CD14-positive monocyte (primary cell): ENCODE measurements at regions not wholly inside any gene's neighbourhood (a gene's known extent, or its start where the extent isn't known, plus 50 kb on each side); places are given as distances from the start of the nearest gene placed in this dataset.

Experiments used
- DNase-seq, 3 donors: peaks; one replicate each; pipeline ENCODE4 v3.0.0-alpha.2; 2011 to 2022
- H2AFZ ChIP-seq: 2 replicates; pipeline ENCODE4 v1.6.0; 2012; ENCODE audit warnings: mild to moderate bottlenecking, low read depth, low read length, inconsistent platforms; ENCODE audit not compliant: insufficient read depth, poor library complexity, severe bottlenecking
- H3K27ac ChIP-seq, 2 donors: 1 replicate in 1 of 2; 2 replicates in 1 of 2; pipeline ENCODE4 v1.5.1; 2012 to 2013; ENCODE audit warnings: low read length in 2 of 2, control low read depth in 1 of 2, inconsistent platforms in 1 of 2, low read depth in 1 of 2, mild to moderate bottlenecking in 1 of 2
- H3K27me3 ChIP-seq, 2 donors: one replicate each; pipeline versions ENCODE4 v1.6.0 to v1.6.1; 2011 to 2013; ENCODE audit warnings: low read length in 2 of 2; ENCODE audit not compliant: control insufficient read depth in 2 of 2, insufficient read depth in 2 of 2
- H3K36me3 ChIP-seq, 2 donors: replicated peaks in 1 of 2; 1 replicate in 1 of 2; 2 replicates in 1 of 2; pipeline versions ENCODE4 v1.5.1 to v1.6.1; 2012 to 2013; ENCODE audit warnings: low read length in 2 of 2, control low read depth in 1 of 2, inconsistent platforms in 1 of 2, mild to moderate bottlenecking in 1 of 2; ENCODE audit not compliant: insufficient read depth in 2 of 2, control insufficient read depth in 1 of 2
- H3K4me1 ChIP-seq, 2 donors: 1 replicate in 1 of 2; 2 replicates in 1 of 2; pipeline versions ENCODE4 v1.5.1 to v1.6.1; 2012 to 2013; ENCODE audit warnings: low read length in 2 of 2, control low read depth in 1 of 2, inconsistent platforms in 1 of 2, mild to moderate bottlenecking in 1 of 2, moderate library complexity in 1 of 2; ENCODE audit not compliant: insufficient read depth in 2 of 2, control insufficient read depth in 1 of 2
- H3K4me2 ChIP-seq: replicated peaks from 2 replicates; pipeline ENCODE3; 2012; ENCODE audit warnings: low read length, moderate library complexity, mild to moderate bottlenecking; ENCODE audit not compliant: poor library complexity, severe bottlenecking; ENCODE audit errors: extremely low read depth
- H3K4me3 ChIP-seq, 3 experiments: fragments of 200-600 bp in 1 of 3; sonication (generic) in 1 of 3; replicated peaks in 1 of 3; 1 replicate in 2 of 3; 2 replicates in 1 of 3; pipeline ENCODE4 v1.5.1; 2011 to 2013; ENCODE audit warnings: low read length in 3 of 3, mild to moderate bottlenecking in 3 of 3, control low read depth in 2 of 3, low read depth in 2 of 3, inconsistent platforms in 1 of 3, moderate library complexity in 1 of 3
- H3K79me2 ChIP-seq: 2 replicates; pipeline ENCODE4 v1.6.0; 2012; ENCODE audit warnings: mild to moderate bottlenecking, control low read depth, inconsistent platforms, low read length, moderate library complexity; ENCODE audit not compliant: insufficient read depth
- H3K9ac ChIP-seq: 2 replicates; pipeline ENCODE4 v1.6.0; 2017; ENCODE audit warnings: low read length, mild to moderate bottlenecking; ENCODE audit not compliant: insufficient read depth, poor library complexity, severe bottlenecking
- H3K9me3 ChIP-seq, 2 donors: replicated peaks in 1 of 2; 1 replicate in 1 of 2; 2 replicates in 1 of 2; pipeline versions ENCODE4 v1.5.1 to v1.6.1; 2012 to 2013; ENCODE audit warnings: low read length in 2 of 2, control low read depth in 1 of 2; ENCODE audit not compliant: control insufficient read depth in 1 of 2, insufficient read depth in 1 of 2
- H4K20me1 ChIP-seq: 2 replicates; pipeline ENCODE4 v1.6.0; 2012; ENCODE audit warnings: mild to moderate bottlenecking, low read length, control low read depth, moderate library complexity; ENCODE audit not compliant: insufficient read depth
- H3K27ac Mint-ChIP-seq, 7 donors: one replicate each; pipeline ENCODE4 v1.8.0; 2020; ENCODE audit warnings: mild to moderate bottlenecking in 7 of 7, mixed read lengths in 7 of 7, moderate library complexity in 6 of 7, inconsistent platforms in 2 of 7
- H3K27me3 Mint-ChIP-seq, 3 donors: one replicate each; pipeline ENCODE4 v1.8.0; 2021 to 2022; ENCODE audit warnings: low read depth in 3 of 3, mild to moderate bottlenecking in 3 of 3, mixed read lengths in 3 of 3, moderate library complexity in 3 of 3, inconsistent platforms in 1 of 3
- H3K36me3 Mint-ChIP-seq, 2 donors: one replicate each; pipeline ENCODE4 v1.8.0; 2020; ENCODE audit warnings: mixed read lengths in 2 of 2, inconsistent platforms in 1 of 2, mild to moderate bottlenecking in 1 of 2
- H3K4me1 Mint-ChIP-seq: one replicate; pipeline ENCODE4 v1.8.0; 2020; ENCODE audit warnings: mild to moderate bottlenecking, mixed read lengths
- H3K4me3 Mint-ChIP-seq, 2 donors: one replicate each; pipeline ENCODE4 v1.8.0; 2020; ENCODE audit warnings: mild to moderate bottlenecking in 2 of 2, mixed read lengths in 2 of 2, moderate library complexity in 1 of 2
- H3K9me3 Mint-ChIP-seq, 7 donors: one replicate each; pipeline ENCODE4 v1.8.0; 2020 to 2022; ENCODE audit warnings: mixed read lengths in 7 of 7, mild to moderate bottlenecking in 6 of 7, moderate library complexity in 6 of 7, inconsistent platforms in 2 of 7
- WGBS: methylation state at CpG from one replicate; pipeline ENCODE4 v1.1.5; 2013; ENCODE audit warnings: missing lambda C conversion rate; ENCODE audit not compliant: insufficient coverage; 5-methylcytosine and 5-hydroxymethylcytosine counted together
- intact Hi-C, 2 donors: fragments of 100-400 bp; cut with micrococcal nuclease; formaldehyde crosslinking; loops; one replicate each; pipeline versions ENCODE4 v1.15.0 to v1.15.1; 2023
- TF ChIP-seq, protein P1 (sequence below): fragments of 200-600 bp; IDR thresholded peaks from one replicate; pipeline ENCODE4 v1.8.0; 2022; ENCODE audit warnings: antibody characterized with exemption, mild to moderate bottlenecking

DNA sequence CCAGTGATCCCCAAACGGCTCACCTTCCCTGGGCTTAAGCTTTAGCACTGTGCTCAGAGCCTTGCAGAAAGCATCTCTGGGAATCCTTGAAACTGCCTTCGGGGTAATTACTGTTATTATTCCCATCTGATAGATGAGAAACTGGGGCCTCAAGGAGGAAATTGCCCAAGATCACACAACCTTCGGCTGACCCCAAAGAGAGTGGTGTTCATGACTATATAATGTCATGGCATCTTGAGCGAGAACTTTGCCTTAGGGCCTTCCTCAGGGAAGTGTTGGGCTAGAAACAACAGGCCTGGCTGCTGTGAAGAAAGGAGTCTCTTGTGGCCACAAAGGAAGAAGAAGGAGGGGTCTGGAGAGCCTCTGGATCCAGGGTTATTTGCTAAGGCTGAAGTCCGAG lies 388.7 kb upstream of the CFAP20DC start:
- Mint-ChIP-seq H3K27me3 (peaks cover 0 to 2% (median 1%) of the 10 kb centered on the region in 3 donors), H3K4me3 (no peak overlapping the region), H3K36me3 (no peaks in the 10 kb centered on the region), H3K9me3 (peaks cover 6 to 11% (median 8%) of the 10 kb centered on the region in 7 donors), H3K27ac (peak overlapping the region in 2 of 7 donors; percentile 13 to 53), H3K4me1 (peaks cover 17% of the 10 kb centered on the region)
- TF ChIP-seq, protein P1, sequence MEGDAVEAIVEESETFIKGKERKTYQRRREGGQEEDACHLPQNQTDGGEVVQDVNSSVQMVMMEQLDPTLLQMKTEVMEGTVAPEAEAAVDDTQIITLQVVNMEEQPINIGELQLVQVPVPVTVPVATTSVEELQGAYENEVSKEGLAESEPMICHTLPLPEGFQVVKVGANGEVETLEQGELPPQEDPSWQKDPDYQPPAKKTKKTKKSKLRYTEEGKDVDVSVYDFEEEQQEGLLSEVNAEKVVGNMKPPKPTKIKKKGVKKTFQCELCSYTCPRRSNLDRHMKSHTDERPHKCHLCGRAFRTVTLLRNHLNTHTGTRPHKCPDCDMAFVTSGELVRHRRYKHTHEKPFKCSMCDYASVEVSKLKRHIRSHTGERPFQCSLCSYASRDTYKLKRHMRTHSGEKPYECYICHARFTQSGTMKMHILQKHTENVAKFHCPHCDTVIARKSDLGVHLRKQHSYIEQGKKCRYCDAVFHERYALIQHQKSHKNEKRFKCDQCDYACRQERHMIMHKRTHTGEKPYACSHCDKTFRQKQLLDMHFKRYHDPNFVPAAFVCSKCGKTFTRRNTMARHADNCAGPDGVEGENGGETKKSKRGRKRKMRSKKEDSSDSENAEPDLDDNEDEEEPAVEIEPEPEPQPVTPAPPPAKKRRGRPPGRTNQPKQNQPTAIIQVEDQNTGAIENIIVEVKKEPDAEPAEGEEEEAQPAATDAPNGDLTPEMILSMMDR = no peak
- no peak overlapping the region for H3K9ac ChIP-seq
- no peak overlapping the region for H3K27ac ChIP-seq
- WGBS = 92% methylated on average over 2 of the region's 5 CpGs
- no peaks in the 10 kb centered on the region for H3K27me3 ChIP-seq
- peak overlapping the region; percentile 39 for H2AFZ ChIP-seq
- no peak for DNase-seq
- H3K36me3 ChIP-seq = no peaks in the 10 kb centered on the region
- intact Hi-C loops = no loop called here
- H3K9me3 ChIP-seq = peaks cover 7% of the 10 kb centered on the region in 2 donors
- H3K4me3 ChIP-seq = no peak overlapping the region
- H3K79me2 ChIP-seq = no peaks in the 10 kb centered on the region
- H3K4me2 ChIP-seq = no peak overlapping the region
- no peaks in the 10 kb centered on the region for H4K20me1 ChIP-seq
- H3K4me1 ChIP-seq = peaks cover 7 to 11% of the 10 kb centered on the region in 2 donors

DNA sequence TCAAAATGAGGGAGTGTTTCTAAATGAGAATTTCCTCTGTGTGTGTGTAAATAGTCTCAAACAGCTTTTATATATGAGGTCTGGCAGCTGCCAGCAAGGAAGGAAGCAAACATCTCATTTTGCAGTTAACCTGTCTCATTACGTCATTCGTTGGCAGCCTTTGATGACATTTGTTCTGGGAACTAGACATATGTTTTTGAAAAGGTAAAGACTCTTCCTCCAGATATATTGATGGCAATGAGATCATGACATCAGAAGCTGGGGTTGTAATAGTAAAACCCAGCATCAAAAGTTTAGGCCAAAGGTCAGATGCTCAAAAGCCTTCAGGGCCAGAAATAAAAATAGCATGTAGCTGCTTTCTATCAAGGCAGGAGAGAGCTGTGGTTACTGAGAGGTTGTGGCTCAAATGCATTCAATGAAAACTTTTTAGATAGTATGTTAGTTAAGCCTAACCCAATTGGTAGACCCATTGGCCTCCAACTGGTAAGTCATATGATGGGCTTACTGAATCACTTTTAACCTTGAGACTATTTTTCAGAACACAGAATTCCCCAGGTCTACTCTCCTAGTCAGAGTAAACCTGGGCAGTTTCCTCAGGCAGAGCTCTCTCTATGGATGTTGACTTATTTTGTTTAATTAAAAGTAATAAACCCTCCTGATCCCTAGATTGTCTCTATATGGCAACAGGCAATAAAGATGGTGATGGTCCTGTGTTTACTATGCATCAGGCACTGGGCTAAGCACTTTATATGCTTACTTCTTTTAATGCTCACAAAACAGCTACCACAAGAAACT lies 386.5 kb upstream of the CFAP20DC start:
- intact Hi-C loops = no loop called here
- H3K4me1 ChIP-seq = peaks cover 7 to 11% of the 10 kb centered on the region in 2 donors
- Mint-ChIP-seq H3K27me3 (peaks cover 0 to 1% (median 0%) of the 10 kb centered on the region in 3 donors), H3K4me1 (peaks cover 17% of the 10 kb centered on the region), H3K9me3 (peaks cover 6 to 15% (median 13%) of the 10 kb centered on the region in 7 donors), H3K36me3 (no peaks in the 10 kb centered on the region), H3K27ac (no peak overlapping the region), H3K4me3 (no peak overlapping the region)
- TF ChIP-seq, protein P1 = no peak
- H3K9me3 ChIP-seq = peaks cover 8 to 11% of the 10 kb centered on the region in 2 donors
- H3K79me2 ChIP-seq = no peaks in the 10 kb centered on the region
- H2AFZ ChIP-seq = no peak overlapping the region
- DNase-seq = no peak
- H3K36me3 ChIP-seq = no peaks in the 10 kb centered on the region
- H4K20me1 ChIP-seq = no peaks in the 10 kb centered on the region
- no peaks in the 10 kb centered on the region for H3K27me3 ChIP-seq
- H3K4me3 ChIP-seq = no peak overlapping the region
- WGBS = no CpG with 5 or more reads among the region's 2 CpGs
- no peak overlapping the region for H3K27ac ChIP-seq
- no peak overlapping the region for H3K9ac ChIP-seq
- no peak overlapping the region for H3K4me2 ChIP-seq
